ENCODE measurements at regions not wholly inside any gene's neighbourhood (a gene's known extent, or its start where the extent isn't known, plus 50 kb on each side); places are given as distances from the start of the nearest gene placed in this dataset.

GRCh38 chr1:95548211-95548610 is 314.2 kb downstream of the RWDD3 start (continued):
- no peak for TF ChIP-seq ZBTB33 (IDR thresholded peaks at IDR 0.05; ENCODE audit: borderline replicate concordance, low read depth)
- no peak for TF ChIP-seq FOXM1 (IDR thresholded peaks at IDR 0.05; ENCODE audit: low read depth)
- TF ChIP-seq RXRA (IDR thresholded peaks at IDR 0.05; ENCODE audit: borderline replicate concordance, low read depth): no peak
- no peak for TF ChIP-seq TAF1 (IDR thresholded peaks at IDR 0.05; ENCODE audit: borderline replicate concordance, low read depth, low read length)
- no peak for TF ChIP-seq EP300 (IDR thresholded peaks at IDR 0.05; ENCODE audit: borderline replicate concordance in 1 of 2, low read depth in 1 of 2, low read length in 1 of 2)
- no peak for TF ChIP-seq RAD21 (IDR thresholded peaks at IDR 0.05; ENCODE audit: low read length)
- TF ChIP-seq MXI1 (IDR thresholded peaks at IDR 0.05; ENCODE audit: low read depth, low read length): no peak
- TF ChIP-seq TCF12 (IDR thresholded peaks at IDR 0.05): no peak
- no peak for TF ChIP-seq GABPA (IDR thresholded peaks at IDR 0.05; ENCODE audit: low read depth)
- TF ChIP-seq PBX3 (IDR thresholded peaks at IDR 0.05): no peak
- TF ChIP-seq FOSL2 (IDR thresholded peaks at IDR 0.05; ENCODE audit: borderline replicate concordance, low read depth): no peak

- no peak for DNase-seq
- peaks cover 0 to 13% of the 10 kb centered on the region in 2 experiments; a peak in 2 of 4 replicates for H3K4me1 ChIP-seq (ENCODE audit: control insufficient read depth in 1 of 2, insufficient read depth in 2 of 2, low read depth in 1 of 2, low read length in 1 of 2)
- peak overlapping the region in 1 of 2 experiments; percentile 93; a peak in 2 of 4 replicates for H3K27ac ChIP-seq (ENCODE audit: low read depth in 2 of 2, low read length in 1 of 2)
- POLR2A ChIA-PET: interaction anchor here (1.0 to 2.0 kb wide), 3 partner anchors 155 to 169 kb away, joined by 4 to 6 read pairs (median 4); no protein-coding TSS in a partner anchor
- no peaks in the 10 kb centered on the region for H3F3A ChIP-seq (replicated peaks; ENCODE audit: insufficient read depth)
- no peaks in the 10 kb centered on the region for H3K79me2 ChIP-seq (ENCODE audit: insufficient read depth)
- no peaks in the 10 kb centered on the region for H3K36me3 ChIP-seq (replicated peaks in 1 of 2; ENCODE audit: control insufficient read depth in 1 of 2, insufficient read depth in 2 of 2, low read length in 1 of 2)
- H3K9me3 ChIP-seq: no peaks in the 10 kb centered on the region
- H3K9me2 ChIP-seq: no peaks in the 10 kb centered on the region
- no peak overlapping the region for H3K9ac ChIP-seq
- H2AFZ ChIP-seq (ENCODE audit: low read depth): no peak overlapping the region
- H4K20me1 ChIP-seq (ENCODE audit: insufficient read depth): no peaks in the 10 kb centered on the region
- H3K4me2 ChIP-seq: no peak overlapping the region
- CTCF ChIA-PET: interaction anchor here (0.6 to 1.8 kb wide), 2 partner anchors 59 to 242 kb away, joined by 3 to 6 read pairs; no protein-coding TSS in a partner anchor
- no peaks in the 10 kb centered on the region for H3K27me3 ChIP-seq (ENCODE audit: insufficient read depth)
- H3K4me3 ChIP-seq (ENCODE audit: low read depth in 2 of 2, low read length in 1 of 2): no peak overlapping the region
- TF ChIP-seq NRF1 (IDR thresholded peaks at IDR 0.05; ENCODE audit: low read depth, low read length): no peak
- no peak for TF ChIP-seq EZH2phosphoT487 (IDR thresholded peaks at IDR 0.05; ENCODE audit: borderline replicate concordance, low read depth)
- peak in 1 of 2 experiments; percentile 99; a peak in 2 of 4 replicates for TF ChIP-seq EP300 (IDR thresholded peaks at IDR 0.05; ENCODE audit: borderline replicate concordance in 1 of 2, low read depth in 1 of 2, low read length in 1 of 2)
- peak; percentile 89 for TF ChIP-seq FOXJ3 (CRISPR knock-in tag; IDR thresholded peaks at IDR 0.05)
- TF ChIP-seq TAF1 (IDR thresholded peaks at IDR 0.05; ENCODE audit: borderline replicate concordance, low read depth, low read length): no peak
- no peak for TF ChIP-seq JUND (IDR thresholded peaks at IDR 0.05)
- TF ChIP-seq RAD21 (IDR thresholded peaks at IDR 0.05; ENCODE audit: low read length): no peak; the same call in none of the 2 replicates
- TF ChIP-seq IRF3 (IDR thresholded peaks at IDR 0.05; ENCODE audit: low read depth, low read length): no peak
- peak; percentile 34; the same call in 1 of the 2 replicates for TF ChIP-seq RFX5 (IDR thresholded peaks at IDR 0.05; ENCODE audit: low read length)
- TF ChIP-seq YY1 (IDR thresholded peaks at IDR 0.05; ENCODE audit: low read depth): no peak
- TF ChIP-seq CHD2 (IDR thresholded peaks at IDR 0.05; ENCODE audit: low read length, partially characterized antibody): peak; percentile 76
- no peak for TF ChIP-seq TCF12 (IDR thresholded peaks at IDR 0.05)
- TF ChIP-seq NFIC (IDR thresholded peaks at IDR 0.05; ENCODE audit: borderline replicate concordance): no peak
- peak; percentile 97 for TF ChIP-seq GATA2 (CRISPR knock-in tag; IDR thresholded peaks at IDR 0.05)
- no peak for TF ChIP-seq PBX3 (IDR thresholded peaks at IDR 0.05)
- no peak for TF ChIP-seq FOXM1 (IDR thresholded peaks at IDR 0.05; ENCODE audit: low read depth)
- TF ChIP-seq FOSL2 (IDR thresholded peaks at IDR 0.05; ENCODE audit: borderline replicate concordance, low read depth): no peak
- TF ChIP-seq USF1 (IDR thresholded peaks at IDR 0.05; ENCODE audit: borderline replicate concordance, low read depth): no peak
- no peak for TF ChIP-seq USF2 (IDR thresholded peaks at IDR 0.05; ENCODE audit: borderline replicate concordance, low read depth, low read length)
Observed at GRCh38 chr1:95551201-95551600, 317.2 kb downstream of the RWDD3 start.

Data from SK-N-SH (cell line).